HG02642 (cell line): ENCODE measurements at regions not wholly inside any gene's neighbourhood (a gene's known extent, or its start where the extent isn't known, plus 50 kb on each side); places are given as distances from the start of the nearest gene placed in this dataset.

Source experiments
- ATAC-seq: cut with Tn5 transposase; IDR thresholded peaks from one replicate; pipeline ENCODE4 v1.9.1; 2021; ENCODE audit warnings: mild to moderate bottlenecking; ENCODE audit not compliant: unreplicated experiment, poor library complexity

DNA sequence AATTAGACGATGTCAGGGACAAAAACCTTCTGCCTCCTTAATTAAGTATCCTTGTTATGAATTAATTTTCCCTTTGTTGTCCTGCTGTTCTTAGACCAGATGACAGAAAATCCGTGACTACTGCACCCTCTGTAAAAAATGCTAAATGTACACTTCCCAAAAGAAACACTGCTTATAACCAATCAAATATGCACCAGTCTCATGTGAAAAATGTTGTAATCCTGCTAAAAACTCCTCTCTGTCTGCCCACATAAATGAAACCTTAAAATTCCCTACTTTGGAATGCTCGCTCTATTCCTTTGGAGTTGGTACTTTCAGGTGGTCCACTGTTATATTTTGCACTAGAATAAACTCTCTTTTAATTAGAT is 366.8 kb upstream of the CCDC179 start:
- no peak for ATAC-seq

- no peak for ATAC-seq
Observed at GRCh38 chr11:23232652-23233051, 372.4 kb upstream of the CCDC179 start.

DNA sequence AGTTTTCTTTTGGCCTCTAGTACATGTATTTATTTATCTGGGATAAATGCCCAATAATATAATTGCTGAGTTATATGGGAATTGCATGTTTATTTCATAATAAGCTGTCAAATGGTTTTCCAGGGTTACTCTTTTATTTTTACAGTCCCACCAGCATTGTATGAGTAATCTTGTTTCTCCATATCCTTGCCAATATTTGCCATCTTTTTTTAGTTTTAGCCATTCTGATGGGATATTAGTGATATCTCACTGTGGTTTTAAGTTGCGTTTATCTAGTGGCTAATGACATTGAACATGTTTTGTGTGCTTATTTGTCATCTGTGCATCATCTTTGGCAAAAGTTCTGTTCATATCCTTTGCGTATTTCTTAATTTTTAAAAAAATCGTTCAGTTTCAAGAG is 372.8 kb upstream of the CCDC179 start:
- no peak for ATAC-seq

- no peak for ATAC-seq
Observed at GRCh38 chr11:23236826-23237555, 376.7 kb upstream of the CCDC179 start.

GRCh38 chr11:23252426-23252825 is 392.2 kb upstream of the CCDC179 start:
- ATAC-seq, result no peak

DNA sequence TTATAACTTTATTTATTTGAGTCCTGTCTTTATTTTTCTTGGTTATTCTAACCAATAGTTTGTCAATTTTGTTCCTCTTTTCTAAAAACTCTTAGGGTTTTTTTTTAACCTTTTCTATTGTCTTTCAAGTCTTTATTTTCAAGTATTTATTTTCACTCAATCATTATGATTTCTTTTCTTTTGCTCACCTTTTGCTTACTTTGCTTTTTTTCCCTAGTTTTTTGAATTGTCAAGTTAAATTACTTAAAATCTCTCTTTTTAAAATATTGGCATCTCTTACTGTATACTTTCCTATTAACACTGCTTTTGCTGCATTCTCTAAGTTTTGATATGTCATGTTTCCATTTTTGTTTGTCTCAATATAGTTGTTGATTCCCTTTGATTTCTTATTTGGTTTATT is 396.8 kb upstream of the CCDC179 start:
- no peak for ATAC-seq

DNA sequence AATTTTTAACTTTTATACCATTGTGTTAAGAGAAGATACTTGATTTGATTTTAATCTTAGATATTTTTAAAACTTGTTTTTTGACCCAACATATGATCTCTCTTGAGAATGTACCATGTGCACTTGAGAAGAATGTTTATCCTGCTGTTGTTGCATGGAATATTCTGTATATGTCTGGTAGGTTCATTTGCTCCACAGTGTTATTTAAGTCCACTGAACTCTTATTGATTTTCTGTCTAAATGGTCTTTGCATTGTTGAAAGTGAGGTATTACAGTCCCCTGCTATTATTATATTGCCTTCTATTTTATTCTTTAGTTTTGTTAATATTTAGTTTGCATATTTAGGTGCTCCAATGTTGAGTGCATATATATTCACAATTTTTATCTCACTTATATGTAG is 397.3 kb upstream of the CCDC179 start:
- ATAC-seq, result no peak

- ATAC-seq, result no peak
Observed at GRCh38 chr11:23263466-23263865, 403.2 kb upstream of the CCDC179 start.

DNA sequence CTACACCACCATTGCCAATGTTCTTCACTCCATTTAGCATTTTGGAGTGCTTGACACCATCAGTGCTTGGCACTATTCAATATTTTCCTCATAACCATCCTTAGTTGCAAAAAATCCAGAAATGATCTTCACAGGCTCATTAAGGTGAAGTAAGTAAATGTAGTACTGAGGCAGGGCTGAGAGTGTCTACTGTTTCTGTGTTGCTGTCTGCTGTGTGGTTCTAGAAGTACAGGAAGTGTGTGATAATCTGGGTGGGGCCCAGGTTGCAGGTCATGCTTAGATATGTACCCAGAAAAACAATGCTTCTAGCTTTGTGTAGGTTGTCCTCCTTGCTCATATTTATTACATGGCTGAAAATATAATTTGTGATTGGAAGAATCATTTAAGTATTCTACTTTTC is 411.8 kb upstream of the CCDC179 start:
- ATAC-seq, result no peak

DNA sequence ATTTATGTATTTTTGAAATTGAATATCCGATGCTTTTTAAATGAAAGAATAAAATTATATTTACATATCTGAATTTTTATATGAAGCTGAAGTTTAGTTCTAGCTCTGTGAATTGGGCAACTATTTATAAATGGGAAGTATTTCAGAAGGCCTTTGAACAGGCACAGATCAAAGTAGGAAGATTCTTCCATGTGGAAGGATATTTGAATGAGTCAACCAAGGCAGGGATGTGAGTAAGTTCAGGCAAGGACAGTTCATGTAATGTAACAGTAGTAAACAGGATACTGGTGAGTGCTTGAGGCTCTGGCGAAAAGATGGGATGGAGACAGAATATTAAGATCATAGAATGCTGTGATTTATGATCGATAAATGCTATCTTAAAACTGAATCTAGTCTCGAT is 417.8 kb upstream of the CCDC179 start:
- no peak for ATAC-seq

DNA sequence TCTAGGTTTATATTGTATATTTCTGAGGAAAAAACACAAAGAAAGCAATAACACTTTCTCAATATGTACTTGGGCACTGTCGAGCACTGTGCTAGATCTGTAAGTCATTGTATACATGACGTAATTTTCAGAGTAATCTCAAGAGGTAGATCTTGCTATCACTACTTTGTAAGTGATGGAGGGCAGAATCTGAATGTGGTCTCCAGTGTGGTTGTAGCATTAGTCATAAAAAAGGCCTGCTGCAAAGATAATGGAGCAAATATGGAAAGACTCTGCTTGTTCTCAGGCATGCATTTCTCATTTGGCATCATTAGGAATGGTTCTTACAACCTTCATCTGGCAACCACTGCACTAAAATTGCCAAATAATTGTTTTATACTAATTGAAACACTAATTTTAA is 419.8 kb upstream of the CCDC179 start:
- no peak for ATAC-seq

DNA sequence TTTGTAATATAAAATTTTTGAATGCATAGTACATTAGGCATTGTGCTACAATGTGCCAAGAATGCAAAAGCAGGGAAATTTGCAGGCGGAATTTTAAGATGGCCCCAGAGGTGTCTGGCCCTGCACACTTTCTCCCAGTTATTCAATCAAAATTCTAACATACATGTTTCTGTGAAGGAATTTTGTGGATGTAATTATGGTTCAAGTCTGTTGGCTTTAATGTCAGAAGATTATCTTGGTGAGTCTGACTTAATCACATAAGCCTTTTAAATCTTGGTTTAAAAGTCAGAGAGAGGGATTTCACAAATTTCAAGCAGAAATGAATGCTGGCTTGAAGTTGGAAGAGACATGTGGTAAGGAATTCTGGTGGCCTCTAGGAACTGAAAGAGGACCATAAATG is 423.4 kb upstream of the CCDC179 start:
- ATAC-seq, result no peak

DNA sequence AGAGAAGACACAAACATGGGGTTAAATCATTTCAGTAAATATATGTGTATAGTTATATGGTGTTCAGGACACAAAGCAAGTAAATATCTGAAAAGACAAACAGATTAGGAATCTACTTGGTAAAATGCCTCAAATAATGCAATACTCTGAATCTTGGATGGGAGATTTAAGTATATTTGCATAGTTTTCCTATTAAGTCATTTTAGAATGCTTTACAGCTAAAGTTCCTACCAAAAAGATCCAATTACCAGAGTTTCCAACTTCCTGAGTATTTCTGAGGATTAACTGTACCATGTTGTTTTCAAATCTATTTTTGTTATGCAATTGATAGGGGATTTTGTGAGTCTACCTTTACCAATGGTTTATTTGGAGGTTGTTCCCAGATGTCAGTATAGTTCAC is 424.4 kb upstream of the CCDC179 start:
- no peak for ATAC-seq

GRCh38 chr11:23288003-23288783 is 427.9 kb upstream of the CCDC179 start:
- ATAC-seq, result no peak

GRCh38 chr11:23295241-23295640 is 435.0 kb upstream of the CCDC179 start:
- no peak for ATAC-seq

DNA sequence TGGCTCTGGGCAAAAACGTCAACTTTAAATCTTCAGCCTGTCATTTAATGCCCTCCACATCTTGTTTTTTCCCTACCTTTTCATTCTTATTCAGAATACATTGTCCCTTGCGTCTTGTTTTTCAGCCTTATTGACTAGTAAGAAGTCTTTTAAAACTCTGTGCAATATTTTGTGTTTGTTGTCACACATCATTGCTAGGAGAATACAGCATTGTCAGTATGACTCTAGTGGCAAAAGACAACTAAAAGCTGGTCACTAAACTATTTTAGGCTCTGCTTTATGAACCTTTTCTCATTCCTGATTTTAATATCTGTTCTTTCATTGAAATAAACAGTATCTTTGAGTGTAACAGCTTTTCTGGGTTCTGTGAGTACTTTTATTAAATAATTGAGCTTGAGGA is 447.8 kb upstream of the CCDC179 start:
- ATAC-seq, result no peak

DNA sequence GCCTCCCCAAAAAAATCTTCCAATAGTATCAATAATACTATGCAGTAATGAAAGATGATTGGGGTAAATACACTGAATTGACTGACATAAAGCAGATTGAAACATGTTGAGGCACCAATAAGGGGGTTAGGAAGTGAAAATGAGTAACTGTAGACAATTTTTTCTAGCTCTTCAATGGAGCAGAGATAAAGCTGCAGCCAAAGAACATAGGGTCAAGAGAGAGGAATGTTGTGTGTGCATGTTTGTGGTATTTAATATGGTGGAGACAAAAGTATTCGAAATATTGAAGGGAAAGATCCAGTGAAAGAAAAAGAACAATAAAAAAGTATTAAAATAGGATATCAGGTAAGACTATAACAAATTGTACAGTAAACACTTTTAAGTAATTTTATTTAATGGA is 450.0 kb upstream of the CCDC179 start:
- ATAC-seq, result no peak

- ATAC-seq, result no peak
Observed at GRCh38 chr11:23311986-23312940, 452.0 kb upstream of the CCDC179 start.

DNA sequence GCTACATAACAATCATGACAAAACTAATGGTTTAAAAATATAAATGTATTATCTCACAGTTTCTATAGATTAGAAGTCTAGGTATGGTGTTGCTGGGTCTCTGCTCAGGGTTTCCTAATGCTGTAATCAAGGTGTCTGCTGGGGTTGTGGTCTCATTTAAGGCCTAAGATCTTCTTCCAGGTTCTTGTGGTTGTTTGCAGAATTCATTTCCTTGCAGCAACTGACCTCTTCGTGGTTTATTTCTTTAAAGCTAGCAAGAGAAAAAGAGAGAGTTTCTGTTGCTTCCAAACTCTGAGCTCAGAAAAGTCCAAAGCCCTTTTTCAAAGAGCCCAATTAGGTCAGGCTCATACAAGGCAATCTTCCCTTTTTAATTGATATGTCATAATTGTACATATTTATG is 452.7 kb upstream of the CCDC179 start:
- ATAC-seq, result no peak

GRCh38 chr11:23314162-23314561 is 453.9 kb upstream of the CCDC179 start:
- no peak for ATAC-seq

- ATAC-seq, result no peak
Observed at GRCh38 chr11:23315286-23315685, 455.0 kb upstream of the CCDC179 start.
